Activated T-cell treated with anti-CD3 and anti-CD28 coated beads, Interleukin-2, amount 50 U/mL, for 72 hours (primary cell): ENCODE measurements at regions not wholly inside any gene's neighbourhood (a gene's known extent, or its start where the extent isn't known, plus 50 kb on each side); places are given as distances from the start of the nearest gene placed in this dataset.

Experiments used
- ATAC-seq, 2 donors: fragments of 150-1000 bp; cut with Tn5 transposase; replicated peaks in 1 of 2; 2 replicates each; pipeline ENCODE4 v1.10.0; 2021; ENCODE audit warnings: moderate library complexity in 2 of 2, mild to moderate bottlenecking in 1 of 2
- DNase-seq, 2 donors: peaks; one replicate each; pipeline ENCODE4 v3.0.0; 2021 to 2022; ENCODE audit warnings: mixed read lengths in 1 of 2
- H3K27ac Mint-ChIP-seq: one replicate; pipeline ENCODE4 v1.8.0; 2022; ENCODE audit warnings: mild to moderate bottlenecking, moderate library complexity, mixed read lengths
- H3K27me3 Mint-ChIP-seq: one replicate; pipeline ENCODE4 v1.8.0; 2022; ENCODE audit warnings: low read depth, mixed read lengths
- H3K36me3 Mint-ChIP-seq, 2 donors: one replicate each; pipeline ENCODE4 v1.8.0; 2022; ENCODE audit warnings: mixed read lengths in 2 of 2, mild to moderate bottlenecking in 1 of 2; ENCODE audit not compliant: insufficient read depth in 2 of 2
- H3K4me1 Mint-ChIP-seq: one replicate; pipeline ENCODE4 v1.8.0; 2022; ENCODE audit warnings: low read depth, mixed read lengths
- H3K4me3 Mint-ChIP-seq, 2 donors: one replicate each; pipeline ENCODE4 v1.8.0; 2022; ENCODE audit warnings: mild to moderate bottlenecking in 2 of 2, mixed read lengths in 2 of 2, moderate library complexity in 2 of 2
- H3K9me3 Mint-ChIP-seq, 2 donors: one replicate each; pipeline ENCODE4 v1.8.0; 2022; ENCODE audit warnings: mixed read lengths in 2 of 2

DNA sequence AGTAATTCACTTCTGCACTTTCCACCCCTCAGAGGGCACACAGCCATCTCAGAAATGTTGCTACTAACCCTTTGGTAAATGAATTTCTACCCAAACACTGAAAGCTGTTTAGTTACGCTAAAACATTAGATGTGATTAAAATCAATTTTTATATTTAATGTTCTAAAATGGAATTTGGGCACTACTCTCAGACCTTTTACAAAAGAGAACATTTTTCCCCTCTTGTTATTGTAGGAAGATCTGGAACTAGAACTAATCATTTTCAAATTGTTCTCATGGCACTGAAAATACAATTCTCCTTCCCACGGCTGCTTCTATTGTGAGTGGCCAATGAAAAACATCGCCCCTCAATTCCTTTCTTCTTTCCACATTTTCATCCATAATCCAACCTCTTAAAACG lies 627.4 kb downstream of the CDH26 start:
- H3K27ac Mint-ChIP-seq = no peak overlapping the region
- no peak overlapping the region for H3K4me3 Mint-ChIP-seq

DNA sequence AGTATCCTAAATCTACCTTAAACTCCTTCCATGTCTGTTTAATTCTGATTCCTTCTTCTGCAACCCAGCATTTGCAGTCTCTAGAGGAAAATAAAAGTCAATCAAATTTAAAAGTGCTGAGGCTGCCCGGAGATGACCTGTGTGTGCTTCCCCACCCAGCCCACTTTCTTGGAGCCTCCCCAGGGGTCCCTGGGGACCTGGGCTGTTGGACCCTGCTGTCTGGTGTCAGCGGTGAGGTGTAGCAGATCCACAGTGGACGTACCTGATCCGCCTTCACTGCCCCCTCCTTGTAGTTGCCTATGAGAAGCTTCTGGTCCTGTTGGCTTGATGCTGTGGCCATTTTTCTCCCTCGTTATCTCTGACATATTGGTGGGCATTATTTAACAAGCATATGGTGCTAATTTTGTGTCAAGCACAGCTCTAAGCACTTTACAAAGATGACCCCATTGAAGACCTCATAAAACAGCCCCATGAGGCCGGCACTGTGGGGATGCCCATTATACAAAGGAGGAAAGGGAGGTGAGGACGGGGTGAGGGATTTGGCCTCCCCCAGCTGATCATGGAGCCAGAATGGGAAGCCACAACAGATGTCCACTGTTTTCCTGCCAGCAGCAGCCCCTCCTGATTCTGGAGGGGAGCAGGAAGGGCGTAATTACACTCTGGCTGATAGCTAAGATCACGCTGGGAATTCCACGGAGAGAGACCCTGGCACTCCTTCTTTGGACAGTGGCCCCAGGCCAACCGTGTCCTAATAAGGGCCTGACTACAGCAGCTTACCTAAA lies 628.2 kb downstream of the CDH26 start:
- H3K36me3 Mint-ChIP-seq = no peaks in the 10 kb centered on the region
- no peaks in the 10 kb centered on the region for H3K27me3 Mint-ChIP-seq
- no peak overlapping the region for H3K27ac Mint-ChIP-seq
- no peaks in the 10 kb centered on the region for H3K4me1 Mint-ChIP-seq
- ATAC-seq (no peak), DNase-seq (no peak)
- peaks cover 0 to 2% of the 10 kb centered on the region in 2 donors for H3K9me3 Mint-ChIP-seq
- H3K4me3 Mint-ChIP-seq = no peak overlapping the region

More for the DNA sequence above, 627.4 kb downstream of the CDH26 start:
- no peak for DNase-seq
- Mint-ChIP-seq H3K36me3 (no peaks in the 10 kb centered on the region), H3K9me3 (no peaks in the 10 kb centered on the region), H3K27me3 (no peaks in the 10 kb centered on the region), H3K4me1 (no peaks in the 10 kb centered on the region)
- ATAC-seq = no peak

DNA sequence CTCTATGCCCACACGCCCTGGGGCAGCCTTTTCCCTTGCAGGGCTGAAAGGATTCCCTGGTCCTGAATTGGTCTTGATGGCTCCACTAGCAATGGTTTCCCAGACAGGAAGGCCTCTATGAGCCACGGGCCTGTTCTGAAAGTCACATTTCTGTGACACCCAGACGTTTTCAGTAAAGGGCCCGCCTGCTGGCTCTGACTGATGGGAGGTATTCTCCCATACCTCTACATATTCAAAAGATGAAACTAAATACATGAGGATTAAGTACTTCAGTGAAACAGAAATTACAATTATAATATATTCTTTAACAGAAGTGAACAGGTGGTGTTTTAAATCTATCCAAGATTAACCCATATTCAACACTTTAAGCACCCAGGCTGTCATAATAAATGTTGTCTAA lies 629.8 kb downstream of the CDH26 start:
- Mint-ChIP-seq H3K9me3 (peaks cover 0 to 2% of the 10 kb centered on the region in 2 donors), H3K4me3 (no peak overlapping the region), H3K27me3 (no peaks in the 10 kb centered on the region), H3K27ac (no peak overlapping the region), H3K4me1 (no peaks in the 10 kb centered on the region), H3K36me3 (no peaks in the 10 kb centered on the region)
- DNase-seq (no peak), ATAC-seq (no peak)

DNA sequence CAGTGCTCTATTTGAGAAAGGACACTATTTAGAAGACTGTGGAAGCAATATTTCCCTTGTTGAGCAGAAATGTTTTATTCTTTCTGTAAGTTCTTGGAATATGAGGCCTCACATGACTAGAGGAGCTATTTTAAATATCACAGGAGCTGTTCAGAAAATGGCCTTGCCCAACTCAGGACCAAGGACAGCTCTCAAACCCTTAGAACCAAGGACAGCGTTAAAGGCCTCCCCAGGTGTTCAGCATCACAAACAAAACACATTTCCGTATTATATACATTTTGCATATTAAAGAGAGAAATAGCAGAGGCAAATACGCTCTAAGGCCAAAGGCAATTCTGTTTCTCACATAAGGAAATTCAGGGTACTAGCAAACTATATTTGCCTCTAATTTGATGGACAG lies 631.4 kb downstream of the CDH26 start:
- Mint-ChIP-seq H3K4me1 (no peaks in the 10 kb centered on the region), H3K27ac (no peak overlapping the region), H3K27me3 (no peaks in the 10 kb centered on the region), H3K4me3 (no peak overlapping the region), H3K36me3 (no peaks in the 10 kb centered on the region), H3K9me3 (peaks cover 0 to 2% of the 10 kb centered on the region in 2 donors)
- ATAC-seq = no peak
- no peak for DNase-seq

DNA sequence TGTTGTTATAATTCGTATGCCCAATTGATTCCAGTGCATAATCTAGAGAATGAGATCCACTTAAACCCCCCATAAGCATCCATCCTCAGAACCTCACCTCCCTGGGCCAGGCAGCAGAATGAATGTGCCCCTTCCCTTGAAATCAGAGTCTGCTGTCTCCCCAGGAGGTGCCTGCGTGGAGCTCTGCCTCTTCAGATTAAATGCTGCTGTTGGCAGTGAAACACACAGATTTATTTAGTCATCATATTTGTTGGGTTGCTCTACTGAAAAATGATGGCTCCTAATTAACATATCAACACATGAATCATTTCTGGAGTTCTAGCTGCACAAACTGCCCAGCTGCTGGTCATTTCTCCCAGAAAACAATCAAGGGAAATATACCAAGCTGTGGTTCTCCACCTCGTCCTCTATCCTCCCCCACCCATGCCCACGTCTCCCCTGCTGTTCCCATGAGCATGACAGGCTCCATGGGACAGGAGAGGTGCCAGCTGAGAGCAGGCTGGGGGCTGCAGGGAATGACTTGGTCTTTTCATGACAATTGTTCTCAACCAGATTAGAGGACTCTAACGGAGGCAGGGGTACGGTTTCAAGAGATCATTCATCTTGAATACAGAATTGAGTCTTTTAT lies 633.1 kb downstream of the CDH26 start:
- no peak overlapping the region for H3K27ac Mint-ChIP-seq
- no peak for ATAC-seq
- H3K36me3 Mint-ChIP-seq = no peaks in the 10 kb centered on the region
- no peak overlapping the region for H3K4me3 Mint-ChIP-seq
- DNase-seq = no peak
- H3K4me1 Mint-ChIP-seq = no peaks in the 10 kb centered on the region
- H3K9me3 Mint-ChIP-seq = peaks cover 0 to 2% of the 10 kb centered on the region in 2 donors
- no peaks in the 10 kb centered on the region for H3K27me3 Mint-ChIP-seq

DNA sequence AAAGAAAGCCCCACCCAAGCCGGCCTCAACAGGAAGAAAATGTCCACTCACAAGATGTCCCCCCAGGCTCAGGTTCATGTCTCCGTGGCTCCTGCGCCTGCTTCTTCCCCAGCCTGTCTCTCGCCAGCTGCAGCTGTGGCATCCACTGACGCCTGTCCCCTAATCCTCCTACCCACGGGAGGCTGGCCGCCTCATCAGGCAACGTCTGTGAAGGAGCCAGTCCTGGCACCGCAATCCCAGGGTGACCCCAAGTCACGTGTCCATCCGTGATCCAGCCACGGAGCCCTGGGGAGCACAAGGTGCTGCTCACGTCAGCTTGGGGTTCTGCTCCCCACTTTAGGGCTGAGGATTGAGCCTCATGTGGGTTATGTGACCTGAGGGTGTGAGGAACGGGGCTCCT lies 640.3 kb downstream of the CDH26 start:
- Mint-ChIP-seq H3K4me3 (no peak overlapping the region), H3K9me3 (peaks cover 0 to 5% of the 10 kb centered on the region in 2 donors), H3K27ac (no peak overlapping the region), H3K36me3 (no peaks in the 10 kb centered on the region), H3K4me1 (no peaks in the 10 kb centered on the region), H3K27me3 (no peaks in the 10 kb centered on the region)
- DNase-seq (no peak), ATAC-seq (no peak)

DNA sequence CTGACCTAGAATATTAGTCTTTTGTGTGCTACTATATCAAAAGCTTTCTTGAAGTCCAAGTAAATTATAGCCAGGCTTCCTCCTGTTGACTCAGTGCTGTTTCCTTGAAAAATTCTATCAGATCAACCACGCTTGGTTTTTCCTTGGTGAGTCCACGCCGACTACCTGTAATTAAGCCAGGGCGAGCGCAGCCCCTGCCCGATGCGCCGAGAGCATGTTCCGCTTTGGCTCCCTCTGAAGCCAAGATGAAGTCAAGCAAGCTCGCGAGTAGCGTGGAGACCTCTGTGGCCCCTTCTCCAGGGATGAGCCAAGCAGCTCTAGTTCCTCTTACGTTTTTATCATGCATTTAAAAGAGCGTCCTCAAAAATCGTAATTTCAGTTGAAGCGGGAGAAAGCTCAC lies 641.2 kb downstream of the CDH26 start:
- H3K4me3 Mint-ChIP-seq = no peak overlapping the region
- ATAC-seq (no peak), DNase-seq (no peak)
- H3K27me3 Mint-ChIP-seq = no peaks in the 10 kb centered on the region
- H3K27ac Mint-ChIP-seq = no peak overlapping the region
- no peaks in the 10 kb centered on the region for H3K36me3 Mint-ChIP-seq
- H3K4me1 Mint-ChIP-seq = no peaks in the 10 kb centered on the region
- H3K9me3 Mint-ChIP-seq = peaks cover 0 to 5% of the 10 kb centered on the region in 2 donors

DNA sequence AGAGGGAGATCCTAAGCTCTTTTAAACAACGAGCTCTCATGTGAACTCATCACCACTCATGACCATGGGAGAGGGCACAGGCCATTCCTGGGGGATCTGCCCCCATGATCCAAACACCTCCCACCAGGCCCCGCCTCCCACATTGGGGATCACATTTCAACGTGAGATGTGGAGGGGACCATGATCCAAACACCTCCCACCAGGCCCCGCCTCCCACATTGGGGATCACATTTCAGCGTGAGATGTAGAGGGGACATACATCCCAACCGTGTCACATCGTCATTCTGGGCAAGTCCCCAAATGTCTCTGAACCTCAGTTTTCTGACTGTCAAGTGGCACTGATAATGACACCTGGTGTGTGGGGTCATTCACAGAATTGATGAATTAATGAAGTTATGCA lies 641.8 kb downstream of the CDH26 start:
- no peak overlapping the region for H3K27ac Mint-ChIP-seq
- no peaks in the 10 kb centered on the region for H3K27me3 Mint-ChIP-seq
- no peaks in the 10 kb centered on the region for H3K36me3 Mint-ChIP-seq
- no peak for DNase-seq
- peaks cover 0 to 5% of the 10 kb centered on the region in 2 donors for H3K9me3 Mint-ChIP-seq
- H3K4me3 Mint-ChIP-seq = no peak overlapping the region
- no peak for ATAC-seq
- no peaks in the 10 kb centered on the region for H3K4me1 Mint-ChIP-seq

DNA sequence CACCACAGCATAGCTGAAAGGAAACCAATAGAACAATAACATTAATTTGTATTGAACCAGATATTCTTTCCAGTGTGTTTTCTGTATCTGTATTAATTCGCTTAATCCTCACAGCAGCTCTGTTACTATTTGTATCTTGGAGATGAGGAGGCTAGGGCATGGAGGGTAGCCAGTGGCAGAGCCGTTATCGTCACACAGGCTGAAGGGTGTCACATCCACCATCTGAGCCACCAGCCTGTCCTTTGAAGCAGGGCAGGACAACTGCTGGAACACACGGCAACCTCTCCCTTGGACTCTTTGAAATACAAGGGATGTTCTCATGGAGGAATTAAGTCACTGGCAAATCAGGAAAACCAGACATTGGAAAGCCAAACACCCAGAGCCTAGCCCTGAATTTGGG lies 628.0 kb upstream of the CDH4 start:
- Mint-ChIP-seq H3K27ac (no peak overlapping the region), H3K36me3 (no peaks in the 10 kb centered on the region), H3K4me1 (no peaks in the 10 kb centered on the region), H3K4me3 (no peak overlapping the region), H3K27me3 (peaks cover 10% of the 10 kb centered on the region), H3K9me3 (peaks cover 0 to under 1% of the 10 kb centered on the region in 2 donors)
- DNase-seq = no peak
- no peak for ATAC-seq

DNA sequence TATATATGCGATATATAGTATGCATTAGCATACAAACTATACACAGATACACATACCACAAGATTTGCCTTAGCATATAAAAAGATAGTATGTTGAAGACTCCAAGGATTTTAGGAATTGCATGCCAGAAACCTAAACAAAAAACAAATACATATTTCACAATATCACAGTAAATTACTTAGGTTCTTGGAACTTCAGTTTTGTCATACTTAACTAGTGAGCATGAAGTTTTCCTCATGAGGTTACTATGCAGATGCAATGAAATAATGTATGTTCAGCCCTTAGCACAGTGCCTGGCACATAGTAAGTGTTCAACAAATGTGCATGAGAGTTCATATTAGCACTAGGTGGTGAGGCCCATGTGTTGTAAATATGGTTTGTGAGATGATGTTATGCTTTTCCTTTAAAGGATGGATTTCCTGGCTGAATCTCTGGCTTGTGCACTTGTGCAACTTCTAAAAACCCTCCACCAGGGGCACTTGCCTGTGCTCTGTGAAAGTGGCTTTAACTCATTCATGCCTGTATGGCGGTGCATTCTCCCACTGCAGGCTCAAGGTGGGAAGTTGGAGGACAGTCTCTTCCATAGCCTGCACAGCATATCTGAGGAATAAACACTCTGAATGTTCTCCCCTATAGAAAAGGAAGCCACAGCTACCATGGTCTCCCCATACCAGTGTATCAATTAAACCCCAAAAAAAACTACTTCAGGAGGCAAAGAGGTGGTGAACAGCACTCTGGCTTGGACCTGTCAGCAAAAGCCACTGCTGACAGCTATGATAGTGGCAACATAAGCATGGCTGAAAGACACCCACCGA lies 624.1 kb upstream of the CDH4 start:
- Mint-ChIP-seq H3K27me3 (no peaks in the 10 kb centered on the region), H3K27ac (no peak overlapping the region)

DNA sequence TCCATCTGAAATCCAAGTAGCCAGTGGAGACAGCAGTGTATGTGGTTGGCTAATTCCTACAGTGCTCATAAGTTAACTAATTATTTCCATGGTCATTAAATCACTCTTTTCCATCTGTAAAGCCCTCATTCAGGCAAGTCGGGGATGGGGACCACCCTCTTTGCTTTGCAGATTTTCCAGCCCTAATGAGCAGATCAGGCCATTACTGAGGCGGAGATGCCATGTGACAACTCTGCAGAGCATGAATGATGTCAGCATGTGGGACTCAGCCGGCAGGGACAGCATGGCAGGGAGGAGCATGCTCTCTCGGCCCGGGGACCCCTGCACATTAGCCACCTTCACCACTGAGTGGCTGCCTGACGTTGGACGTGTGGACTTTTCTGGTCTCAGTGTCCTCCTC lies 623.3 kb upstream of the CDH4 start:
- Mint-ChIP-seq H3K4me3 (no peak overlapping the region), H3K27me3 (no peaks in the 10 kb centered on the region), H3K4me1 (no peaks in the 10 kb centered on the region), H3K27ac (no peak overlapping the region), H3K36me3 (no peaks in the 10 kb centered on the region), H3K9me3 (peaks cover 0 to 3% of the 10 kb centered on the region in 2 donors)
- no peak for ATAC-seq
- DNase-seq = no peak

More for the DNA sequence above, 624.1 kb upstream of the CDH4 start:
- no peaks in the 10 kb centered on the region for H3K36me3 Mint-ChIP-seq
- DNase-seq = no peak
- H3K9me3 Mint-ChIP-seq = peaks cover 0 to 3% of the 10 kb centered on the region in 2 donors
- no peak overlapping the region for H3K4me3 Mint-ChIP-seq
- no peaks in the 10 kb centered on the region for H3K4me1 Mint-ChIP-seq
- ATAC-seq = no peak

DNA sequence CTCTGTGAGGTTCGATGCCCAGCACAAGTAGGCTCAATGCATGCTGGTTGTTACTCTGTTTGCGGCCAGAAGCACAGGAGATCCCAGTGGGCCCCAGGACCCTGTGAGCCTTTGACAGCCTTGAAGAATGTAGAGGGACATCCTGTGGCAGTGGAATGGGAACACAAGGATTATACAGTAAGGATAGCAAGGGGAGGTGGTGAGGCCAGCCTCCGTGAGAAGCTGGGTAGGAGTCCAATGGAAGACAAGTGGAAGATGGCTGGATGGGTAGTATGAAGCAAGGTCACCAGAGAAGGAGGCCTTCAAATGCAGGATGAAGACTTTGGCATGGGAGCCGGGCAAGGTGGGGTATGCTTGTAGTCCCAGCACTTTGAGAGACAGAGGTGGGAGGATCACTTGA lies 622.9 kb upstream of the CDH4 start:
- ATAC-seq (no peak), DNase-seq (no peak)
- H3K4me3 Mint-ChIP-seq = no peak overlapping the region
- peaks cover 0 to 3% of the 10 kb centered on the region in 2 donors for H3K9me3 Mint-ChIP-seq
- H3K27me3 Mint-ChIP-seq = no peaks in the 10 kb centered on the region
- no peaks in the 10 kb centered on the region for H3K36me3 Mint-ChIP-seq
- H3K27ac Mint-ChIP-seq = no peak overlapping the region
- H3K4me1 Mint-ChIP-seq = no peaks in the 10 kb centered on the region

DNA sequence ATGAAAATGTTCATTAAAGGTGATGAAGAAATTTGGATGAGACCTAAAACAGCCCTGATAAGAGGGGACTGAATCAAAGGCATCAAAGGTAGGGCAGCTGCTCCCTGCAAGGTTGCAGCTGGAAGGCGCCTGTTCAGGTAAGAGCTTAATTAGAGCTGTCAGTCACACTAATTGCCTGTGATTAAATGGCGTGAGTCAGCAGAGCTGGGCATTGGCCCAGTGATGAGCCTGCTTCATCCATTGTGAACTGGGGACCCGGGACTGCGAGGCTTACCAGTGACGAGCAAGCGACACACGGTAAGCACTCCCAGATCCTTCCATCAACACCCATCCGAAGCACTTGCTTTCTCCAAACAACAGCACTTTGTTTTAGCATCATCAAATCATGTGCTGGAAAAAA lies 621.5 kb upstream of the CDH4 start:
- Mint-ChIP-seq H3K27ac (no peak overlapping the region), H3K4me3 (no peak overlapping the region), H3K27me3 (no peaks in the 10 kb centered on the region), H3K36me3 (no peaks in the 10 kb centered on the region), H3K4me1 (no peaks in the 10 kb centered on the region), H3K9me3 (peaks cover 0 to 3% of the 10 kb centered on the region in 2 donors)
- no peak for DNase-seq
- ATAC-seq = no peak
